Neural progenitor cell (in vitro differentiated cells): ENCODE measurements at regions not wholly inside any gene's neighbourhood (a gene's known extent, or its start where the extent isn't known, plus 50 kb on each side); places are given as distances from the start of the nearest gene placed in this dataset.

Experiments
- DNase-seq: peaks from one replicate; pipeline ENCODE4 v3.0.0-alpha.2; 2016; ENCODE audit warnings: low spot score
- H2AFZ ChIP-seq: fragments of 200-600 bp; sonication (generic); replicated peaks from 2 replicates; pipeline ENCODE4 v1.6.1; 2016; ENCODE audit warnings: antibody characterized with exemption
- H3F3A ChIP-seq: fragments of 200-600 bp; sonication (generic); 2 replicates; pipeline ENCODE4 v1.6.1; 2016; ENCODE audit warnings: antibody characterized with exemption, low read depth
- H3K27ac ChIP-seq: fragments of 200-600 bp; sonication (generic); 2 replicates; pipeline ENCODE4 v1.5.1; 2016; ENCODE audit warnings: mild to moderate bottlenecking
- H3K27me3 ChIP-seq: fragments of 200-600 bp; sonication (generic); 2 replicates; pipeline ENCODE4 v1.6.1; 2016; ENCODE audit warnings: mild to moderate bottlenecking, moderate library complexity
- H3K36me3 ChIP-seq: fragments of 200-600 bp; sonication (generic); 2 replicates; pipeline ENCODE4 v1.5.1; 2016
- H3K4me1 ChIP-seq: fragments of 200-600 bp; sonication (generic); 2 replicates; pipeline ENCODE4 v1.6.1; 2016; ENCODE audit warnings: mixed run types
- H3K4me2 ChIP-seq: fragments of 200-600 bp; sonication (generic); 2 replicates; pipeline ENCODE4 v1.6.1; 2016
- H3K4me3 ChIP-seq: fragments of 200-600 bp; sonication (generic); 2 replicates; pipeline ENCODE4 v1.5.1; 2016
- H3K79me2 ChIP-seq: fragments of 200-600 bp; sonication (generic); 2 replicates; pipeline ENCODE4 v1.6.1; 2016; ENCODE audit warnings: low read depth
- H3K9ac ChIP-seq: fragments of 200-600 bp; sonication (generic); 2 replicates; pipeline ENCODE4 v1.6.1; 2016
- H3K9me3 ChIP-seq: fragments of 200-600 bp; sonication (generic); 2 replicates; pipeline ENCODE4 v1.5.1; 2016; ENCODE audit warnings: low read depth
- H4K20me1 ChIP-seq: fragments of 200-600 bp; sonication (generic); 2 replicates; pipeline ENCODE4 v1.6.1; 2016; ENCODE audit warnings: low read depth
- H3K27ac Mint-ChIP-seq: 3 replicates; pipeline ENCODE4 v1.8.0; 2021; ENCODE audit warnings: mixed read lengths
- H3K27me3 Mint-ChIP-seq: 2 replicates; pipeline ENCODE4 v1.8.0; 2022; ENCODE audit warnings: low read depth, mild to moderate bottlenecking, inconsistent platforms, moderate library complexity, mixed read lengths; ENCODE audit not compliant: insufficient read depth
- H3K36me3 Mint-ChIP-seq: 3 replicates; pipeline ENCODE4 v1.8.0; 2021; ENCODE audit warnings: mixed read lengths
- H3K4me1 Mint-ChIP-seq: 3 replicates; pipeline ENCODE4 v1.8.0; 2021; ENCODE audit warnings: mixed read lengths
- H3K4me3 Mint-ChIP-seq: 3 replicates; pipeline ENCODE4 v1.8.0; 2021; ENCODE audit warnings: mild to moderate bottlenecking, moderate library complexity, mixed read lengths
- H3K9me3 Mint-ChIP-seq: 3 replicates; pipeline ENCODE4 v1.8.0; 2020; ENCODE audit warnings: mixed read lengths
- EZH2 ChIP-seq: fragments of 200-600 bp; sonication (generic); IDR thresholded peaks from 2 replicates; pipeline ENCODE4 v1.6.1; 2017; ENCODE audit warnings: antibody characterized with exemption, mild to moderate bottlenecking, moderate library complexity
- EZH2phosphoT487 ChIP-seq: fragments of 200-600 bp; sonication (generic); IDR thresholded peaks from 2 replicates; pipeline ENCODE4 v1.6.1; 2017; ENCODE audit warnings: antibody characterized with exemption
- TF ChIP-seq, protein P1 (sequence below): fragments of 200-600 bp; sonication (generic); IDR thresholded peaks from 2 replicates; pipeline ENCODE4 v1.5.1; 2017; ENCODE audit warnings: antibody characterized with exemption, mild to moderate bottlenecking

DNA sequence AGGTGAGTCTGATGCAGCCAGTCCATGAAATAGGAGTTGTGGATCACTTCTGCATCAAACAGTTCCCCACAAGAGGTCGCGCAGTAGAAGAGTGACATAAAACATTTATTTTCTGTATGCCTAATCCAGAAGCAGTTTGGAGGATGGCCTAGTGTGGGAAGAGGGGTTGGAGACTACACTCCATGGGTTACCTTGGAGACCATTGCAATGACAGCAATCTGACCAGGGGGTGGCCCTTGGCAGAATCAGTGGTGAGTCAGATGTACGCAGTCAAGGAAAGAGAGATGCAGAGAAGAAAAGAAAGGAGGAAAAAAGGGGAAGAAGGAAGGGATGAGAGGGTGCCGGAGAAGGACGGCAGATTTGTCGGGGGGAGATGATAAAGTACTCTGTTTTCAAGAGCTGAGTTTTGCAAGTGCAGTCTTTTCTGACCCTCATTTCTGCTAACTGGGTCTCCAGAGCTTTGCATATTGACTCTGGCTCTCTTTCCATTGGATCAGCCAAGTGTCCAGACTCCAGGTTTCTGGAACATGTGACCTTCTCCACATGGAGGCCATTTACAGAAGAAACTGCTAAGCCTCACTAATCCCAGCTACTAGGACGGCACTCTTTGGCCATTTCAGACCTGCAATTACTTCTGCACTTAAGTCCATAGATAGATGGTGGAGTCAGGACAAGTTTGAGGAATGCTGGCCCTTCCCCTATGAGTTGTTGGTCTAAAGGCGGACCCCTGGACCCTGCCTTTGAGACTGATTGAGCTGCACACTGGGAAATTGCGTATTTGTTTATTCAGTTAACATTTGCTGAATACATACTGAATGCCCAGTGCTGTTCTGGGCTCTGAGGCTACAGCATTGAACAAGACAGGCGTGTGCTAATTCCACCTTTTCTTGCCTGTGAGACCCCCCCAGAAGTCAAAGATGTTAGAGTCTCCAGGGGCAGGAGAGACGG is 424.2 kb downstream of the BCL11B start:
- Histone ChIP-seq H3K27me3 (no peaks in the 10 kb centered on the region), H3K4me2 (no peak overlapping the region), H3K9ac (no peak overlapping the region), H3K4me1 (no peaks in the 10 kb centered on the region), H3K27ac (no peak overlapping the region), H3F3A (no peaks in the 10 kb centered on the region), H3K79me2 (no peaks in the 10 kb centered on the region), H3K9me3 (no peaks in the 10 kb centered on the region), H4K20me1 (no peaks in the 10 kb centered on the region), H3K36me3 (no peaks in the 10 kb centered on the region), H2AFZ (no peak overlapping the region), H3K4me3 (no peak overlapping the region)
- DNase-seq: no peak
- Mint-ChIP-seq H3K27ac (no peak overlapping the region), H3K9me3 (no peaks in the 10 kb centered on the region), H3K27me3 (no peaks in the 10 kb centered on the region), H3K36me3 (no peaks in the 10 kb centered on the region), H3K4me3 (no peak overlapping the region), H3K4me1 (peaks cover 8% of the 10 kb centered on the region)
- TF ChIP-seq EZH2: no peak
- TF ChIP-seq, protein P1, sequence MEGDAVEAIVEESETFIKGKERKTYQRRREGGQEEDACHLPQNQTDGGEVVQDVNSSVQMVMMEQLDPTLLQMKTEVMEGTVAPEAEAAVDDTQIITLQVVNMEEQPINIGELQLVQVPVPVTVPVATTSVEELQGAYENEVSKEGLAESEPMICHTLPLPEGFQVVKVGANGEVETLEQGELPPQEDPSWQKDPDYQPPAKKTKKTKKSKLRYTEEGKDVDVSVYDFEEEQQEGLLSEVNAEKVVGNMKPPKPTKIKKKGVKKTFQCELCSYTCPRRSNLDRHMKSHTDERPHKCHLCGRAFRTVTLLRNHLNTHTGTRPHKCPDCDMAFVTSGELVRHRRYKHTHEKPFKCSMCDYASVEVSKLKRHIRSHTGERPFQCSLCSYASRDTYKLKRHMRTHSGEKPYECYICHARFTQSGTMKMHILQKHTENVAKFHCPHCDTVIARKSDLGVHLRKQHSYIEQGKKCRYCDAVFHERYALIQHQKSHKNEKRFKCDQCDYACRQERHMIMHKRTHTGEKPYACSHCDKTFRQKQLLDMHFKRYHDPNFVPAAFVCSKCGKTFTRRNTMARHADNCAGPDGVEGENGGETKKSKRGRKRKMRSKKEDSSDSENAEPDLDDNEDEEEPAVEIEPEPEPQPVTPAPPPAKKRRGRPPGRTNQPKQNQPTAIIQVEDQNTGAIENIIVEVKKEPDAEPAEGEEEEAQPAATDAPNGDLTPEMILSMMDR: no peak
- TF ChIP-seq EZH2phosphoT487: no peak

DNA sequence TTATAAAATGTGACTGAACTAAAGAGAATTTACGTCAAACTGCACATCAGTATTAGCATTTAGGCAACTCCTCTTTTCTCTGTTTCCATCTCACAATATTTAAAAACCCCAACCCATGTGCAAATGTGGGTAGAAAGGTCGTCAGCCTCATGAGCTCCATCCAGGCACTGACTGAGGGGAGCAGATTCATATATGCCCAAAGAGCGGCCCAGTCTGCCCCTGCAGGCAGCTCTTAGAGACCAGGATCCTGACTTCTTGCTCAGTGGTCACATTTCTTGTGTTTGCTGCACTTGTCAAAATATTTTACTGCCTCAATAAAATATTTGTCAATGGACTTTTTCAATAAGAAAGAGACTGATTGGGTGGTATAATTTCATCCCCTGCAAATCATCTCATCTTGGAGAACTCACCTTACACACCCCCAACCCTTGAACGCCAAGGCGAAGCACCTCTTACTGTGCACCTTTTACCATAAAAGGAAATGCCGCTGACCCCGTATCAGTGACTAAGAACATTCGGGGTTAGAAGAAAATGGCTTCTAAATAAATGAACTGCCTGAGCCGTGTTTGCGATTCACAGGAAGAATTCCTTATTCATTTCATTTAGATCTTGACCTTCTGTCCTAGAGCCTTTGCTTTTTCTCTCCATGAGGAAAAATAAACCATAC is 418.8 kb downstream of the BCL11B start:
- no peaks in the 10 kb centered on the region for H3K36me3 ChIP-seq
- H3K79me2 ChIP-seq: no peaks in the 10 kb centered on the region
- peaks cover 10% of the 10 kb centered on the region for H3K4me1 ChIP-seq
- H3K9me3 Mint-ChIP-seq: no peaks in the 10 kb centered on the region
- no peaks in the 10 kb centered on the region for H3K27me3 ChIP-seq
- no peak for DNase-seq
- no peaks in the 10 kb centered on the region for H3F3A ChIP-seq
- H3K4me3 Mint-ChIP-seq: no peak overlapping the region
- H2AFZ ChIP-seq: no peak overlapping the region
- TF ChIP-seq, protein P1: no peak
- TF ChIP-seq EZH2 (no peak), EZH2phosphoT487 (no peak)
- H3K36me3 Mint-ChIP-seq: no peaks in the 10 kb centered on the region
- no peaks in the 10 kb centered on the region for H3K9me3 ChIP-seq
- no peak overlapping the region for H3K4me3 ChIP-seq
- H3K4me1 Mint-ChIP-seq: peaks cover 5% of the 10 kb centered on the region
- peaks cover 4% of the 10 kb centered on the region for H3K27me3 Mint-ChIP-seq
- no peak overlapping the region for H3K4me2 ChIP-seq
- no peak overlapping the region for H3K9ac ChIP-seq
- H3K27ac Mint-ChIP-seq: no peak overlapping the region
- no peaks in the 10 kb centered on the region for H4K20me1 ChIP-seq
- H3K27ac ChIP-seq: no peak overlapping the region

DNA sequence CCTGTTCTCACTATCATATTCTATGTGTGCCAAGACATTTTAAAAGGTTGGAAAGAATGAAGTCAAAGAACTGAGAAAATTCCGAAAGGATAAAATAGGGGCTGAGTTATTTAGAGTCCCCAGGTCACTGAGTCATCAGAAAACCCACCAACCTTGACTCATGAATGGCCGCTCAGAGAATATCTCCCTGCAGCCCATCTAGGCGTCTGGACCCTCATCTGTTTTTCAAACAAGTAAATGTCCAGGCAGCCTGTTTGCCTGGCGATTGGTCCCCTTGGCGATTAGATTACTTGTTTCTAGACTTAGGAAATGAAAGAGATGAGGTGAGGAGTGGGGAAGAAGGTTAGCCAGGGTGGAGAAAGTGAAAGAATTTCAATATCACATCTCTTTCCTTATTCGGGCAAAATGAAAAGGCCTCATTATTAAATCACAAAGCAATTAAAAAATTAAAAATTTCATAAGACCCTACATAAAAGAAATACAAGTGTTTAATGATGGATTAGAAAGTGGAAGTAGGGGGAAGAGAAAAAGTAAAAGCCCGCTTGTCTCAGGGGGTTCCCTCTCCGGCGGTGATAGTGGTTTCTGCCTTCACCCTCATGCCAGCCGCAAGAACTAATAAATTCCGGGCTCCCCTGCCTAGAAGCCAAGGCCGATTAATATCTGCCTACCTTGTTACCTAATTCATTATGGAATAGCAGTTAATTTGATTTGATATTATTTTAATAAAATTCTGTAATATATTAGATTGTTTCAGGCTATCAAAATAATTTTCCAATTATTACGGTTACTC is 415.9 kb downstream of the BCL11B start:
- DNase-seq: no peak
- H4K20me1 ChIP-seq: no peaks in the 10 kb centered on the region
- H3K4me2 ChIP-seq: no peak overlapping the region
- H3K27me3 Mint-ChIP-seq: peaks cover 6% of the 10 kb centered on the region
- no peak overlapping the region for H3K4me3 Mint-ChIP-seq
- H2AFZ ChIP-seq: no peak overlapping the region
- H3K79me2 ChIP-seq: no peaks in the 10 kb centered on the region
- H3K4me1 ChIP-seq: peaks cover 10% of the 10 kb centered on the region
- no peak overlapping the region for H3K27ac ChIP-seq
- no peaks in the 10 kb centered on the region for H3K9me3 ChIP-seq
- H3K9me3 Mint-ChIP-seq: no peaks in the 10 kb centered on the region
- no peak overlapping the region for H3K9ac ChIP-seq
- no peaks in the 10 kb centered on the region for H3K36me3 Mint-ChIP-seq
- TF ChIP-seq EZH2phosphoT487 (no peak), EZH2 (no peak)
- TF ChIP-seq, protein P1: no peak
- H3K36me3 ChIP-seq: no peaks in the 10 kb centered on the region
- no peak overlapping the region for H3K4me3 ChIP-seq
- H3K27ac Mint-ChIP-seq: no peak overlapping the region
- no peaks in the 10 kb centered on the region for H3F3A ChIP-seq
- H3K4me1 Mint-ChIP-seq: peaks cover 5% of the 10 kb centered on the region
- H3K27me3 ChIP-seq: no peaks in the 10 kb centered on the region
